COLO668 (cell line): ENCODE measurements at regions not wholly inside any gene's neighbourhood (a gene's known extent, or its start where the extent isn't known, plus 50 kb on each side); places are given as distances from the start of the nearest gene placed in this dataset.
"Not testable (repeated sequence)": the region's sequence is repeated elsewhere in the genome, so short reads cannot be mapped to it uniquely, and the experiment has no call there.

Source experiments
- DNase-seq: peaks from one replicate; lab custom pipeline; 2025; ENCODE audit not compliant: unreplicated experiment; lab: John Stamatoyannopoulos, UW

DNA sequence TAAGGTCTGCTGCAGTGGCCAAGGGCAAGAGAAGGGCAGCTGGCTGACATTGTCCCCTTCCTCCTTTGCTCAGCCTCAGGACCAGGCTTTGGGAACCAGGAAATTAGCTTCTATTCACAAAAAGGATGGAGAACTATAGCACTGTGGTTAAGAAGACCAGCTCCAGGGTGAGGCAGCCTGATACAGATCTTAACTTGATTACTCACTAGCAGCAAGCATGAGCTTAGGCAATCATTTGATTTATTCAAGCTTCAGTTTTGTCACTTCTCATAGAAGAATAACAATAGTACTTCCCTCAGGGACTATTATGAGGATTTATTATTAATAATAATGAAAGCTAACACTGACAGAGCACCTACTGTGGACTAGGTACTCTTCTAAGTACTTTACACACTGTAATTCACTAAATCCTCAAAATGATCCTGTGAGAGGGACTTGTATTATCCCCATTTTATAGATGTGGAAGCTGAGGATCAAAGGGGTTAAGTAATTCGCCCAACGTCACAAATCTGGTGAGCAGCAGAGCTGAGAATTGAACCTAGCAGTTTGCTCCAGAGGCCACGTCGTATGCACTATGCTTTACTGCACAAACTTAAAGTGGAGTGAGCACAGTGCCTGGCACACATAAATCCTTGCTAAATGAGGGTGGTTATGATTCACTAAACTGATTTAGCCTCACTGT lies 130.4 kb upstream of the PAK3 start:
- DNase-seq, result no peak

DNA sequence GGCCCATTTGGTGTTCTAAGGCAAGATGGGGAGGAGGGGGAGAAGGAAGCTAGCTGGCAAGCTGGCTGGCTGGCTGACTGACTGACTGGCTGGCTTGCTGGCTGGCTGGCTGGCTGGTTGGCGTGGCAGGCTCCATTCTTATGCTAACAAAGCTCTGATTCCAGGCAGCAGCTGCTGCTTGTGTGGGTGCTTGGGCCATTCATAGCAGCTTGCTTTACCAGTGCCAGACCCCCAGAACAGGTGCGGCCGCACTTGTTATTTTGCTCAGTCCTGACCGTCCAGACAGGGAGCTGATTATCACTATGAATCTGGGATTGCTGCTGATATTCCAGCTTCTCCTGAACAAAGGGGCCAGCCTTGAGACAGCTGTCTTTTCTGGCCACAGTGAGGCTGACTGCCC lies 131.2 kb upstream of the PAK3 start:
- DNase-seq, result no peak

DNA sequence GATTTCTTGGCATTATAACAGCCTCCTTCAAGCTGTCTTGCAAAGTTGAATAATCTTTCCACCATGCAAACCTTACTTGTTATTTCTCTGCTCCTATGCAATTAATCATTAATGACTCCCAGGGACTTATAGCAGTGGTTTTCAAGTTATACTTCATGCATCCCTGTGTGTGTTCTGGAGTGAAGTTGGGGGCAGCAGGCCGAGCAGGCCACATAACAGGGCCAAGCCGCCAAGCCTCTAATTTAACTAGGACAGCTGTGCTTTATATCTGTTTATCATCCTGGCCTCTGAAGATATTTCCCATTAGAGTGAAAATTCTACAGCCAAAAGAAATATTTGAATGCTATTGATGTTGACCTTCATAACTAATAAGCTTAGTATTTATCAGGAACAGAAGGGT lies 133.5 kb upstream of the PAK3 start:
- no peak for DNase-seq

DNA sequence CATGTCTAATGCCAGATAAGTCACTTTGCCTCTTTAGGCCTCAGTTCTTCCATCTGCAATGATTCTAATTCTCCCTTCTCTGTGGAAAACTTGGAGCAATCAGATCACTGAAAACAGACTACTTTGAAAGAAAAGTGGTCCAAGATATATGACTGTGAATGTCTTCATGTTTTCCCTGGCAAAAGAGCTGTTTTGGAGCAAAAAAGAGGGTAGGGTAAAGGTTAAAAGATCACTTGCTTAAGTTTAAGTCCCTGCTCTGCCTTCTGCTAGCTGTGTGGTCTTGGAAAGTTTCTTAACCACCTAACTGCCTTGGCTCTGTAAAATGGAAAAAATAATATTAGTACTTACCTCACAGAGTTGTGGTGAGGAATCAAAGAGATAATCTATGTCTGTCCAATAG lies 140.3 kb upstream of the PAK3 start:
- no peak for DNase-seq

DNA sequence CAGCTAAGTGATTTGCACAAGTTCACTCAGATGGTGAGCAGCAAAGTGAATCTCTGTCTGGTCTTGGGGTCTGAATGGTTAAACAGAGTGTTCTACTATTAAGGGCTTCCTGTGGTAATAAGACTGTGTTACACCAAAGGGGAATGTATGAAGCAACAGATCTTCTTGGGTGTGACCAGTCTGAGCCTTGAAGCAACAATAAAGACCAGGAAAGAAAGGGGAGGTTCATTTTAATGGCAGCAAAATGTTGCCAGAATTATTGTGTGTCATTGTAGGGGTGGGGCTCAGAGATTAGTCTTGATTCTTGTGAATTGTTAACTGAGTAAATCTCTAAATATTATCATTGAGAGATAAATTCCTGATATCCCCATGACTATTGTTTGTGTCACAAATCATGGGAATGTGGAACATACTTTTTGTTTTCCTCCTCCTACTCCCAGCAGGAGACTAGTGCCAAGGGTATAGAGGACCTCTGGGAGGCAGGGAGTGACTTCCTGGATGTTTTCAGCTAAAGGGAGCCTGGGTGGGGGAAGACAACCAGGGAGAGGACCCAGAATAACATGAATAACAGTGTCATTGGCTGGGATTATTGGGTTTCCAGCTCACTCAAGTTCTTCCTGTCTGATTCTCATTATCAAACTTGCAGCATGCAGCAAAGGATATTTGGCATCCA lies 141.4 kb upstream of the PAK3 start:
- DNase-seq, result no peak

DNA sequence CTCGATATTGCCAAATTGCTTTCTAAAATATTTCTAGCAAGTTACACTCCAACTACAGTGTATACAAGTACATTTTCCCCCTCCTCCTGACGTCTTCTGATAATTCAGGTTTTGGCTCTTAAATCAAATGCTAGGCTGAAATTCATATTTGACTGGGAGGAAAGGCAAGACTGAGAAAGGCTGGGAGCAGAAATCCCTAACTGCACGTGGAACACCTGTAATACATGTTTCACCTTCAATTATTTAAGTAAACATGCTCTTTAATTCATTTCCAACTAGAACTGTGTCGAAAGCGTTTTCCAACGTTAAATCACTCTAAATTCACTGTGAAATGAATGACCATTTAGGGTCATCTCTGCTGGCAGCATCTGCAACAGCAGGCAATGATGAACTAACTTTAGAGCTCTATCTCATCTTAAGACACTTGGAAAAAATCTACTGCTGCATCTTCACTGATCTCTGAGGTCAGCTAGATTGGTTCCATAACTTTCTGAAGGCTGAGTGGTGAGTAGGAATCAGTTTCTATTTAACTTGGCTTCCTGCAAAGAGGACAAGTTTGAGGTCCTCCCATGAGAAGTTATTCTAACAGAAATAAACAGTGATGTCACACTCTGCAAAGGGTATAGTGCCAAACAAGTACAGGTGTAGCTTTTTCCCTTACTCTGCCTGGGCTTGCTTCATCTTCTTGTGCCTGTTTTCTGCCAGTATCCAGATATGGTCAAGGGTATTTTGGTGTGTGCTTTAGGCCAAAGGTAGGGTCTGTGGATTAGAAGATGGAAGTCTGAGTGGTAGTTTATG lies 144.3 kb upstream of the PAK3 start:
- DNase-seq, result no peak

DNA sequence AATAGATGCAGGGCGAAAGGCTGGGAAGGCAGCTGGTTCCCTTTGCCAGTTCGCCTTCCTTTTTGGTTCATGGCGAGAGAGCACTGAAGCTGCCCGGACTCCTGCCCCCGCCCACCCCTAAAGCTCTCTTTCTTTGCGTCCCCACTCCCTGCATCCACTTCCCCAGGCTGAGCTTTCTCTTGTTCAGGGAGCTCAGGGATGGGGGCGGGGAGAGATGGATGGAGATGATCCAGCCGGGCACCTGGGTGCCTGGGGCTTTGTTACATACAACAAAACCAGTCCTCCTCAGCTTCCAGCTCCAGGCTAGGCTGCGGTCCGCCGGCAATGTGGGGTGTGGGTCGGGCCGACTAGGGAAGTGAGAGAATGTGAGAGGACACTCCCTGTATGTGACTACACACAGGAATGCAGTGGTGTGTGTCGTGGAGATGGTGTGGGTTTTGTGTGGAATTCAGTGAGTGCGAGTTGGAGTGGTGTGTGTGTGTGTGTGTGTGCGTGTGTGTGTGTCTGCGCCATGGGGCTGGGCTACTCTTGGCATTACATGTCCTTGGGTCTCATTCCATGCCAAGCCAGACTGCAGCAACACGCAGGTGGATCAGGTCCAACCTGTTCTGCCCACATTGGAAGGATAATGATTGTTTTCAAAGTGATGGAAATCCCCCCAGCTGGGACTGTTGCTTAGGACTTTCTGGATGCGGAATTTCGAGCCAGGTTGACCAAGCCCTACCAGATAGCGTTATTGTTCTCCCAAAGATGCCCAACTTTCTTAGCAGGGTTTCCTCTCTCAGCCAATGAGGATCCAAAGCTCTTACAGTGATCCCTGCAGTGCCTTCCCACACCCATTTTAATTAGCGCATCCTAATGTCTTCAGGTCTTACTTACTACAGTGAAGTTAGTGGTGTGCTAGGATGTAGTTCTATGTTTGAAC lies 149.4 kb upstream of the CHRDL1 start:
- no peak for DNase-seq

DNA sequence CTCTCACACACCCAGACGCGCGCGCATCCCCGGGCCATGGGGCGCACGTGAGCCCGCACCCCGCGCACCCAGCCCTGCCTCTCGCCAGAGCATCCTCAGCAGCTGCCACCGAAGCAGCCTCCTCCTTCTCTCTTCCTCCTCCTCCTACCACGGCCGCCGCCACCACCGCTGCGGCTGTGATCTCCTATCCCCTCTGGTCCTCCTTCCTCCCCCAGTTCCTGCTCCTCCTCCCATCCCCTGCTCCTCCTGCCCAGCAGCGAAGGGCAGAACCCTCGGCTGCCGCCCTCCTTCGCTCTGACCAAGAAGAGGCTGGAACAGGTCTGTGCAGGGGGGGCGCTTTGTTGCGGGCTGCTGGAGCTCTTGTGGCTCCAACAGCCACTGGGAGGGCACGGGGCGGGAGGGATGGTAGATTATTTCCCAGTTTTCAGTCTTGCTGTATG lies 148.7 kb upstream of the CHRDL1 start:
- no peak for DNase-seq

DNA sequence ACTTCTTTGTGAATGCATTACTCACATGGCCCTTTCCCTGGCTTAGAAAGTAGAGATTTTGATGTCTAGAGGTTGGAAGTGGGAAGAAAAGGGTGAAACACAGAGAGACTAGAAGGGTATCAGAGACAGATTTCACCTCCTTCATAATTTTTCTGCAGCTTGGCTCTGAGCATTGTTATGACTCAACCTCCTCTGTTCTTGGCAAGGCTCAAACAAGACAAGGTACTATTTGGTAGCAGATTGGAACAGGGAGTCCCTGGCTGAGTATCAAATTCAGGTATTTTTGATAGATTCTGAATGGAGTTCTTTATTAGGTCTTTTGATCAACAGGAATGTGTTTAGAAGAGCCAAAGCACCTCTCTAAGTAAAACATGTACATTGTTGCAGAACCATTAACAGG lies 146.3 kb upstream of the CHRDL1 start:
- DNase-seq, result no peak

DNA sequence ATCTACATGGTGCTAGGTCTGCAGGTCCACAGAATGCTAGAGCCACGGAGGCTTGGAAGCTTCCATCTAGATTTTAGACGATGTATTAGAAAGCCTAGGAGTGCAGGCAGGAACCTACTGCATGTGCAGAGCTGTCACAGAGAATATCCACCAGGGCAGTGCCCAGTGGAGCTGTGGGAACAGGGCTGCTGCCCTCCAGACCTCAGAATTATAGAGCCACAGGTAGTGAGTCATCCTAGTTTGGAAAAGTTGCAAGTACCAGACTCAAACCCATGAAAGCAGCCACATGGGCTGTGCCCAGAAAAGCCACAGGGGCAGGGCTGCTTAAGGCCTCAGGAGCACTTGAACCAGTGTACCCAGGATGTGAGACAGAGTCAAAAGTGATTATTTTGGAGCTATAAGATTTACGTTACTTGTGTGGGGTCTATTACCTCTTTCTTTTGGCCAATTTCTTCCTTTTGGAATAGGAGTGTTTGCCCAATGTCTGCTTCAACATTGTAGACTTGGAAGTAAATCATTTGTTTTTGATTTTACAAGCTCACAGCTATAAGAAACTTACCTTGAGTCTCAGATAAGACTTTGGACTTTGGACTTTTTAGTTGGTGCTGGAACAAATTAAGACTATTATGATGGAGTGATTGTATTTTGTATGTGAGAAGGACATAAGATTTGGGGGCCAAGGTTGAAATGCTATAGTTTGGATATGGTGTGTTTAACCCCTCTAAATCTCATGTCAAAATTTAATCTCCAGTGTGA lies 143.5 kb upstream of the CHRDL1 start:
- no peak for DNase-seq

DNA sequence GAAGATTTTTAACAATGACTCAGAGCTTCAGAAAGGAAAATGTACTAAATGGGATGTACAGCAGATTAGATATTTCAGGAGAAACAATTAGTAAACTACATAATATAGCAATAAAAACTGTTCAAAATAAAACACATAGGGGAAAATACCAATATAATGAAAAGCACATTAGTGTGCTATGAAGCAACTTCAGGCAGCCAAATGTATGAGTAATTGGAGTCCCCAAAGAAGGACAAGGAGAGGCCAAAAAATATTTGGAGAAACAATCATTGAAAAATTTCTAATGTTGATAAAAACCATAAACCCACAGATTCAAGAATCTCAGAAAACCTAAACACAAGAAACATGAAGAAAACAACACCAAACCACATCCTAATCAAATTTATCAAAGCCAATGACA lies 129.3 kb upstream of the CHRDL1 start:
- DNase-seq, result no peak

DNA sequence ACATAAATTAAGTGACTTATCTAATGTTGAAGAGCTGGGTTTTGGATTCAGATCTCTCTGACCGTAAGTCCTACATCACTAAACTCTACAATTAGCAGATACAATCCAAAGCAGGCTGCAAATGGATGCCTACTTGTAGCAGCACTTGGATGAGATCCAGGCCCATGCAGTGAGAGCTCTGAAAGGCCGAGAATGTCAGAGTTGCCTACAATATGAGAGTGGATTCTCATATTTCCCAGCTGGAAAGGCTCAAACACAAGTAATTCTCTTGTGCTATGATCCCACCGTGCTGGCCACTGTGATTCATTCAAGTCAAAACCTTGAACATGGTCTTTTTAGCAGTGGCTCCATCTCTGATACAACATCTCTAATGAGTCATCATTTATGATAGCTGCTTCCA lies 125.4 kb upstream of the CHRDL1 start:
- DNase-seq, result no peak

DNA sequence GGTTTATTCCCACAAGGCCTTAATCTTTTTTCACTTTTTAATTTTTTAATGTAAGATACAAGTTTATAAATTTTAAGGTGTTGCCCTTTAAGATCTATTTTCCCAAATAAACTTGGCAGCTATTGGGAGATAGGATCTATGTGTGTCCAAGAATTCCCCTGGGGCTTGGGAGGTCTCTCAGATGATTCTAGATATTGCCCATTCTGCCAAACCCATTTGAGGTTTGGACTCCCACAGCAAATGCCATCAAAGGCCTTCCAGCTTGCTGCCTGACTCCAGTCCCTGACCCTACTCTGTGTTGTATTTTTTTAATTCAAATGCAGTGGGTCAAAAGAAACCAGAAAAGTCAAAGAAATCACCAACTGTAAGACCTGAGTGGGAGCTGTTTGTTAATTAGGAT lies 120.0 kb upstream of the CHRDL1 start:
- DNase-seq, result no peak

DNA sequence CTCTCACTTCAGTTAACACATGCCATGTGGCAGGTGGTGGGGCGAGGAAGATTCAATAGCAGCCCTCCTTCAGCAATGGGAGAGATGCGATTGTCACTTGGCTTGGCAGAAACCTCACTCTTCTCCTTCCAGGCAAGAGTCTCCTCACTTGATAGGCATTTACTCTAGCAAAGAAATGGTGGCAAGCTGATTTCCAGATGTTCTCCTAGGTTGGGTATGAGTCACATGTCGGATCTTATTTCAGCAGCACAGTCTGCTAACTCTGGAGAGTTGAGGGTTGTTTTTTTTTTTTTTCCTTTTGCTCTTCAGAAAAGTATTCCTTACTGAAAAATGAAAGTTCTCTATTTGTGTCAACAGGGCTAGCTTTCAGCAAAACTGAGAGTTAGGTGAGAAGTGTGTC lies 119.5 kb upstream of the CHRDL1 start:
- DNase-seq, result no peak

DNA sequence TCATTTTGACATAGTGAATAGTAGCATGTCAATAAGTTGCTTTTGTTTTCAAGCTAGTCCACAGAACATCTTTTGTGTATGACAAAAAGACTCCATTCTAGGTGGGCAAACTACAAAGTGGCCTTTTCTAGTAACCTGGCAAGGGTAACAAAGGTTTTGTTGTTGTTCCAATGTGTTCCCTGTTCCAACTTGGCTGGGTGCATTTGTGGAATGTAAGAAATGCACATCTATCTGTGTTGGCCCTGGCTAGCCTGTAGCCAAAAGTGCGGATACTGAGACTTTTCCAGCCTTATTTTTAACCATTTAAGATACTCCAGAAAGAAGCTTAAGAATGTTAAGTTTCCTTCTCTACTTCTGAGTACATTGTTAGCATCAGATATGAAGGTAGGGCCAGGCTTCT lies 118.7 kb upstream of the CHRDL1 start:
- DNase-seq, result no peak

DNA sequence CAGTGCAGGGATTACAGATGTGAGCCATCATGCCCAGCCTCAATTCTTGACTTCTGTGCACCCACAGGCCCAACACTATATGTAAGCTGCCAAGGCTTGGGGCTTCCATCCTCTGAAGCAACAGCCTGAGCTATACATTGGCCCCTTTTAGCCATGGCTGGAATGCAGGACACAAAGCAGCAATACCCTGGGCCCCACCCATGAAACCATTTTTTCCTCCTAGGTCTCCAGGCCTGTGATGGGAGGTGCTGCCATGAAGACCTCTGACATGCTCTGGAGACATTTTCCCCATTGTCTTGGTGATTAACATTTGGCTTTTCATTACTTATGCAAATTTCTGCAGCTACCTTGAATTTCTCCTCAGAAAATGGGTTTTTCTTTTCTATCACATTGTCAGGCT lies 109.1 kb upstream of the CHRDL1 start:
- not testable (repeated sequence) for DNase-seq

DNA sequence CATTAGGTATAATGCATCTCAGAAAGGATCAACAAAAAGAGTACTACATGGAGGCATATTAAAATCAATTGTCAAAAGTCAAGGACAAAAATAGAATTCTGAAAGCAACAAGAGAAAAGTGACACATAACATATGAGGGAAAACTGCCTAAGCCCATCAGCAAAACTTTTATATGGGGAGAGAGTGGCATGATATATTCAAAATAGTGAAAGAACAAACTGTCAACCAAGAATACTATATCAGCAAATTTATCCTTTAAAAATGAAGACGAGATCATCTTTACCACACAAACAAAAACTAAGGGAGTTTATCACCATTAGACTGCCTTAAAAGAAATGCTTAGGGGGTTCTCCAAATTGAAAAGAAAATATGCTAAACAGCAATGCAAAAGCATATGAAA lies 86.4 kb upstream of the CHRDL1 start:
- no peak for DNase-seq

DNA sequence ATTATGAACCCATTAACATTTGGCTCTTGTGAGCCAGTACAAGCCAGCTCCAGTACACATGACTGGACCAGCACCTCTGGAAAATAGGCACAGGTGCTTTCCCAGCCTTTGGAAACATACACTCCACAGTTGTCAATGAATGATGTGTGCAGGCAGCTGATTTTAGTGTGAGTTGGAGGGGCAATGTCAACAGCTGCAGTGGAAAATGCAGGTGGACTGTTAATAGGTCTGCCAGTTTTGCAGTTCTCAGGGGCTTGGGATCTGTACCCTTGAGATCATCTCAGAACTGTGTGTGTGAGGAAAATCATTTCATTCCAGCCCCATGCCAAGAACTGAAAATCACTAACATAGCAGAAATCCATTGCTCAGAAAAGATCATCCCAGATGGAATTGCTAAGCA lies 81.7 kb upstream of the CHRDL1 start:
- no peak for DNase-seq

DNA sequence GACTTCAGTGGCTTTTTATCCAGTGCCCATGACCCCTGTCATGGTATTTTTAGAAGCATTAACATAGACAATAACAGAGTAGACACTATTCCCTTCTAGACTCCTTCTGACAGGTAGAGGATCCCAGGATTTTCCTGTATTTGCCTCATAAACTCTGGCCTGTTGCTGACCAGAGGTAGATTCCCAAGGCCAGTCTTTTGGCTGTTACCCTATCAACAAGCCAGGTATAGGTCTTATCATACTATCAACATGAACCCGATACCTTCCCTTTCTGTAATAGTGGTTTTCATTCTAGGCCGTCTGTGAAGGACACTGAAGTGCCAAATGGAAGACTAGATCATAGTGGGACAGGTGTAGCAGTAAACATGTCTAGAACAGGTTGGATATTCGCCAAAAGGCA lies 76.2 kb upstream of the CHRDL1 start:
- no peak for DNase-seq

DNA sequence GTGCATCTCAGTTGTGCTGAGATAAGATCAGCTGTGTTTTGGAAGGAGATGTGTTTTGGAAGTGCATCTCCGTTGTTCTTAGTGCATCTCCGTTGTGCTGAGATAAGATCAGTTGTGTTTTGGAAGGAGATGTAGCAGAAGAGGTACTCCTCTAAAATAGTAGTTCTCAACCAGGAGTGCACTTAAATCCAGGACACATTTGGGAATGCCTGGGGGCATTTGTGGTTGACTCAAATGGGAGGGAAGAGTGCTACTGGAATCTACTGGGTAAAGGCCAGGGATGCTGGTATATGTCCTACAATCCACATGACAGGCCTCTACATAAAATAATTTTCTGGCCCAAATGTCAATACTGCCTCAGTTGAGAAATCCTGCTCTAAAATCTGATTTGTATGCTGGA lies 70.8 kb upstream of the CHRDL1 start:
- no peak for DNase-seq
